ENCODE measurements at regions not wholly inside any gene's neighbourhood (a gene's known extent, or its start where the extent isn't known, plus 50 kb on each side); places are given as distances from the start of the nearest gene placed in this dataset.

GRCh38 chr5:118007262-118007661, 981.1 kb downstream of the DTWD2 start:
- in situ Hi-C loops (cut with HindIII; ENCODE audit: low sequenced_read_pairs) = no loop called here

GRCh38 chr5:118006219-118006618, 982.1 kb downstream of the DTWD2 start:
- in situ Hi-C loops (cut with HindIII; ENCODE audit: low sequenced_read_pairs) = no loop called here

- in situ Hi-C loops (cut with HindIII; ENCODE audit: low sequenced_read_pairs) = no loop called here
Observed at GRCh38 chr5:117999939-118000549, 988.3 kb downstream of the DTWD2 start.

GRCh38 chr5:117982691-117983090, 1005.7 kb downstream of the DTWD2 start:
- in situ Hi-C loops (cut with HindIII; ENCODE audit: low sequenced_read_pairs) = no loop called here

- in situ Hi-C loops (cut with HindIII; ENCODE audit: low sequenced_read_pairs) = no loop called here
Observed at GRCh38 chr5:117973785-117974184, 1014.6 kb downstream of the DTWD2 start.

GRCh38 chr5:117955831-117956230, 1032.5 kb downstream of the DTWD2 start:
- in situ Hi-C loops (cut with HindIII; ENCODE audit: low sequenced_read_pairs) = no loop called here

GRCh38 chr5:117954331-117954730, 1034.0 kb downstream of the DTWD2 start:
- in situ Hi-C loops (cut with HindIII; ENCODE audit: low sequenced_read_pairs) = no loop called here

- in situ Hi-C loops (cut with HindIII; ENCODE audit: low sequenced_read_pairs) = no loop called here
Observed at GRCh38 chr5:117953272-117953671, 1035.1 kb downstream of the DTWD2 start.

- in situ Hi-C loops (cut with HindIII; ENCODE audit: low sequenced_read_pairs) = no loop called here
Observed at GRCh38 chr5:117947836-117948235, 1040.5 kb downstream of the DTWD2 start.

GRCh38 chr5:117947121-117947520, 1041.2 kb downstream of the DTWD2 start:
- in situ Hi-C loops (cut with HindIII; ENCODE audit: low sequenced_read_pairs) = no loop called here

GRCh38 chr5:117945258-117945657, 1043.1 kb downstream of the DTWD2 start:
- in situ Hi-C loops (cut with HindIII; ENCODE audit: low sequenced_read_pairs) = no loop called here

- in situ Hi-C loops (cut with HindIII; ENCODE audit: low sequenced_read_pairs) = no loop called here
Observed at GRCh38 chr5:117943541-117943940, 1044.8 kb downstream of the DTWD2 start.

GRCh38 chr5:117942861-117943519, 1045.4 kb downstream of the DTWD2 start:
- in situ Hi-C loops (cut with HindIII; ENCODE audit: low sequenced_read_pairs) = no loop called here

- in situ Hi-C loops (cut with HindIII; ENCODE audit: low sequenced_read_pairs) = no loop called here
Observed at GRCh38 chr5:117893211-117893610, 1095.1 kb downstream of the DTWD2 start.

GRCh38 chr5:117892360-117892759, 1096.0 kb downstream of the DTWD2 start:
- in situ Hi-C loops (cut with HindIII; ENCODE audit: low sequenced_read_pairs) = no loop called here

- in situ Hi-C loops (cut with HindIII; ENCODE audit: low sequenced_read_pairs) = no loop called here
Observed at GRCh38 chr5:117889596-117889995, 1098.8 kb downstream of the DTWD2 start.

GRCh38 chr5:117888688-117889087, 1099.7 kb downstream of the DTWD2 start:
- in situ Hi-C loops (cut with HindIII; ENCODE audit: low sequenced_read_pairs) = no loop called here

- in situ Hi-C loops (cut with HindIII; ENCODE audit: low sequenced_read_pairs) = no loop called here
Observed at GRCh38 chr5:117881426-117882230, 1106.7 kb downstream of the DTWD2 start.

GRCh38 chr5:117880932-117881331, 1107.4 kb downstream of the DTWD2 start:
- in situ Hi-C loops (cut with HindIII; ENCODE audit: low sequenced_read_pairs) = no loop called here

- in situ Hi-C loops (cut with HindIII; ENCODE audit: low sequenced_read_pairs) = no loop called here
Observed at GRCh38 chr5:117877731-117878130, 1110.6 kb downstream of the DTWD2 start.

- in situ Hi-C loops (cut with HindIII; ENCODE audit: low sequenced_read_pairs) = no loop called here
Observed at GRCh38 chr5:117872798-117873368, 1115.5 kb downstream of the DTWD2 start.

- in situ Hi-C loops (cut with HindIII; ENCODE audit: low sequenced_read_pairs) = no loop called here
Observed at GRCh38 chr5:117869596-117869995, 1118.8 kb downstream of the DTWD2 start.

Data from endothelial cell of hepatic sinusoid (primary cell).